GM18907 (cell line): ENCODE measurements at regions not wholly inside any gene's neighbourhood (a gene's known extent, or its start where the extent isn't known, plus 50 kb on each side); places are given as distances from the start of the nearest gene placed in this dataset.
"Not testable (repeated sequence)": the region's sequence is repeated elsewhere in the genome, so short reads cannot be mapped to it uniquely, and the experiment has no call there.

Experiments used
- ATAC-seq: cut with Tn5 transposase; IDR thresholded peaks from one replicate; pipeline ENCODE4 v1.9.1; 2021; ENCODE audit warnings: mild to moderate bottlenecking, moderate library complexity; ENCODE audit not compliant: unreplicated experiment

- no peak for ATAC-seq
Measured at GRCh38 chr1:181192316-181192715, 103.8 kb downstream of the IER5 start.

- no peak for ATAC-seq
Measured at GRCh38 chr1:181202986-181203555, 114.6 kb downstream of the IER5 start.

DNA sequence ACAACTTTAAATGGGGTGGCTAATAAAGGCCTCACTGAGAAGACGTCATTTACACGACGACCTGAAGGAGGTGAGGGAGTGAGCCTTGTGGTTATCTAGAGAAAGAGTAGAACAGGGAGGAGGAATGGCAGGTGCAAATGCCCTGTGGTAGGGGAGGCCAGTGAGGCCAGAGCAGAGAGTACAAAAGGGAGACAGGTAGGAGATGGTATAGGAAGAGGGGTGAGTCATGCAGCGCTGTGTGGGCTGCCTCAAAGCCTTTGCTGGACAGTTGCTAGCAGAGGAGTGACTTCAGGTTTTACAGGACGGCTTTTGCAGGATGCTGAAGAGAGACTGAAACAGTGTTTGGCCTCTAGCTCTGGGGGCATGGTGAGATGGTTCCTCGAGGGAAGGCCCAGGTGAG, 116.0 kb downstream of the IER5 start:
- no peak for ATAC-seq

GRCh38 chr1:181205901-181206300, 117.4 kb downstream of the IER5 start:
- no peak for ATAC-seq

DNA sequence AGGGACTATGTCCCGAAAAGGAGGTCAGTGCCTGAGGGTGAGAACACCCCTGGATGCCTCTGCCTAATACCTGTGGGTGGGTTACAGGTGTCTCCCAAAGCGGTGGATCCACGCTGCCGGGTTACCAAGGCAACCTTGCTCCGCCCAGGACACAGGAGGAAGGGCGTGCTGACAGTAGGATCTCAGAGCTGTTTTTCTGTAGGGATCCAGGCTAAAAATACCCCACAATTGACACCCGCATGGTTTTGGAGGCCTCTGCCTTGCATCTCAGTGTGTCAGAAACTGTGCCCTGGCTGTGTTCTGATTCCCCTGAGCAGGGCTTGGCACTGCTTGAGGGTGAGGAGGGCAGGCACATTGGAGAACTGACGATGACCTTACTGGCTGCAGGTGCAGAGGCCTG, 118.0 kb downstream of the IER5 start:
- ATAC-seq, result no peak

GRCh38 chr1:181206979-181207790, 118.7 kb downstream of the IER5 start:
- ATAC-seq, result no peak

DNA sequence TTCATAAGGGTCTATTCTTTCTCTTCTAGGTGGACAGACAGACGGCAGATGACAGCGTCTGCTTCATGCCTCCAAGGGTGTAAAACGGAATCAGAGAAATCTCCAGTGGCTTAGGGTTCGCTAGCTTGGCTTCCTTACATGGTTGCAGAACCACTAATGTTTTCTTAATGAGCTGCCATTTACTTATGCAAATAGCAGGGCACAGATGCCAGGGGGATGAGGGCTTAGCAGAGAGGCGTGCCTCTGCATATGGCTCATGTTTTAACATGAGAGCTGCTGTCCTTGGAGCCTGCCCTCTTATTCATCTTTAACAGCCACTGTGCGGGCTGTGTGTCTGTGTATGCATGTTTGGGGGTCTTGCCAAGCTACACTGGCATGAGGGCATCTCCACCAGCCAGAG, 119.6 kb downstream of the IER5 start:
- no peak for ATAC-seq

DNA sequence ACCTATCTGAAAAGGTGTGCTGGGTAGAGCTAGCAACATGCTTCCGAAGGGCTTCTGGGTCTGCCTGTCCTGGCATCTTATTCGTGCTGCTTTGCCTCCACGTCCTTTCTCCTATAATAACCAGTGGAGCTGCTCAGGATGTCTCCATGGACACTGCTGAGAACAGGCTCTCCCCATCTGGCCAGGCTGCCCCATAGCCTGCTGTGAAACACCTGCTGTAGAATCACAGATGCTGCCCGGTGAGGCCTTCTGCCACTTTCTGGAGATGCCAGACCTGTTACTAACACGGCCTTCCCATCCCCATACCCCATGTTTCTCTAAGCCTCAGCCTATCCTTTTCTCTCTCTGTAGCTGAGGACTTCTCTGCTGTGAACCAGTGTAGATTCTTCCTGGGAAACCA, 120.5 kb downstream of the IER5 start:
- ATAC-seq, result no peak

- ATAC-seq, result no peak
Measured at GRCh38 chr1:181213056-181213455, 124.6 kb downstream of the IER5 start.

GRCh38 chr1:181216591-181216994, 128.1 kb downstream of the IER5 start:
- ATAC-seq, result no peak

DNA sequence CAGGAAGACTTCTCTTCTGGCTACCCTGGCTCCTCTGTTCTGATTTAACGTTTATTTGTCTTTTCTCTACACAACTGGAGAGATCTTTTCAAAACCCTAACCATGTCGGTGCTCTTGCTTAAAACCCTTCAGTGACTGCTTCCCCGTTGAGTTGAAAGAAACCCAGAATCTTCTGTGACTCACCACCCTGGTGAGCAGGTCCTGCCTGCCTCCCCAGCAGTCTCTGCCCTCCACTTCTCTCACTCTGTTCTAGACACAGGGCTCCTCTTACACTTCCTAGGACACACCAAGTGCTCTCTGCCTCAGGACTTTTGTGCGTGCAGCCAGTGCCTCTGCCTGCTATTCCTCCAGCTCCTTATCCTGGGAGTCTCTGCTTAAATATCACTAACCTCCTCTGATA, 131.4 kb downstream of the IER5 start:
- no peak for ATAC-seq

- ATAC-seq, result no peak
Measured at GRCh38 chr1:181221078-181221477, 132.6 kb downstream of the IER5 start.

- ATAC-seq, result no peak
Measured at GRCh38 chr1:181222972-181223505, 134.5 kb downstream of the IER5 start.

DNA sequence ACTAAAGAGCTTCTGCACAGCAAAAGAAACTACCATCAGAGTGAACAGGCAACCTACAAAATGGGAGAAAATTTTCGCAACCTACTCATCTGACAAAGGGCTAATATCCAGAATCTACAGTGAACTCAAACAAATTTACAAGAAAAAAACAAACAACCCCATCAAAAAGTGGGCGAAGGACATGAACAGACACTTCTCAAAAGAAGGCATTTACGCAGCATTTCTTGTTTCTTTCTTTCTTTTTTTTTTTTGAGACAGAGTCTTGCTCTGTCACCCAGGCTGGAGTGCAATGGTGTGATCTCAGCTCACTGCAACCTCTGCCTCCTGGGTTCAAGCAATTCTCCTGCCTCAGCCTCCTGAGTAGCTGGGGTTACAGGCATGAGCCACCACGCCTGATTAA, 138.2 kb downstream of the IER5 start:
- not testable (repeated sequence) for ATAC-seq

DNA sequence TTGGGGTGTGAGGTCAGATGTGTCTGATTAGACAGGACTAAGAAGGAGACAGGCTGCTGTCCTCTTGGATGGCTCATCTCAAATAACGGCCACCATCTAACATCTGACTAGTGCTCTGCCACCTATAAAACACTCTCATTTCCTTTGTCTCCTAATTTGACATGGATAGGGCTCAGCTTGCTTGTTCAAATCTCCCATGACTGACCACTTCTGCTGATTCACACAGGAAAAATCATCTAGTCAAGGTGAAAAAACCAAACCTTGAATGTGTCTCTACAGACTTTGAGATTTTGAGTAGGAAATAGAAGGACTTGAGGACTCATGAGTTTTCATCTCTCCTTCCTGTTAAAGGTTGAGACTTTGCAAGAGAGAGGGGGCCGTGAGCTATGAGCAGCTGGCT, 150.6 kb downstream of the IER5 start:
- ATAC-seq, result no peak

DNA sequence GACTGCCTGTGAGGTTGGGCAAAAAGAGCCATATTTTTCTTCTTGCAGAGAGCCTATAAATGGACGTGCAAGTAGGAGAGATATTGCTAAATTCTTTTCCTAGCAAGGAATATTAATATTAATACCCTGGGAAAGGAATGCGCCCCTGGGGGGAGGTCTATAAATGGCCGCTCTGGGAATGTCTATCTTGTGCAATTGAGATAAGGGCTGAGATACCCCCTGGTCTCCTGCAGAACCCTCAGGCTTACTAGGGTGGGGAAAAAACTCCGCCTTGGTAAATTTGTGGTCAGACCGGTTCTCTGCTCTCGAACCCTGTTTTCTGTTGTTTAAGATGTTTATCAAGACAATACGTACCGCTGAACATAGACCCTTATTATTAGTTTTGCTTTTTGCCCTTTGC, 157.8 kb downstream of the IER5 start:
- ATAC-seq, result not testable (repeated sequence)

DNA sequence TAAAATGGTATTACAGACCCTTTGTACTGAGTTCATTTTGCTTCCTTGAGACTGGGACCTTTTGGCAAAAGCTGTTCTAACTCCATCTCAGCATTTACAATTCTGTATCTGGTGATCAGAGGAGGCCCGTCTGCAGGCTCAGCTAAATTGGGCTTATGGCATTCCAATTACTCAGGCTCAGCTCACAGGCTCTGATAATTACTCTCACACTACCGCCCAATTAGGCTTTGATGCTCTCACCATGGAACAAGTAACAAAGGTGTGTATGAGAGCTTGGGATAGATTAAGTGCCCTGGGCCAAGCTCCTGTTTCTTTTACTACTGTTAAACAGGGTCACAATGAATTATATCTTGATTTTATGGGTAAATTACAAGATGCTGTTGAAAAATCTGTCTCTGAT, 159.9 kb downstream of the IER5 start:
- ATAC-seq, result not testable (repeated sequence)

DNA sequence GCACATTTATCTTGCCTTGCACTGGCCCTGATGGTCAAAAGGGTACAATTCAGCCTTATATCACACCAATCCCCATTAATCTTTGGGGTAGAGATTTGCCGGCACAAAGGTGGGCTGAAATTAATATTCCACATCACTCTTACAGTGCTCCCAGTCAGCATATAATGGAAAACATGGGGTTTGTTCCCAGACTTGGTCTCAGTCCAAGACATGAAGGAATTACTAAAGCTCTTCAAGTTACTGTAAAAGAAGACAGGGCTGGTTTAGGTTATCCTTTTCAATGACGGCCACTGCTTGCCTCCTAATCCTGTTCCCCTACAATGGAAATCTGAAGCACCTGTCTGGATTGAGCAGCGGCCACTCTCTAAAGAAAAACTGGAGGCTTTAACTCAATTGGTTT, 160.7 kb downstream of the IER5 start:
- ATAC-seq, result no peak

GRCh38 chr1:181250038-181250437, 161.5 kb downstream of the IER5 start:
- ATAC-seq, result no peak

DNA sequence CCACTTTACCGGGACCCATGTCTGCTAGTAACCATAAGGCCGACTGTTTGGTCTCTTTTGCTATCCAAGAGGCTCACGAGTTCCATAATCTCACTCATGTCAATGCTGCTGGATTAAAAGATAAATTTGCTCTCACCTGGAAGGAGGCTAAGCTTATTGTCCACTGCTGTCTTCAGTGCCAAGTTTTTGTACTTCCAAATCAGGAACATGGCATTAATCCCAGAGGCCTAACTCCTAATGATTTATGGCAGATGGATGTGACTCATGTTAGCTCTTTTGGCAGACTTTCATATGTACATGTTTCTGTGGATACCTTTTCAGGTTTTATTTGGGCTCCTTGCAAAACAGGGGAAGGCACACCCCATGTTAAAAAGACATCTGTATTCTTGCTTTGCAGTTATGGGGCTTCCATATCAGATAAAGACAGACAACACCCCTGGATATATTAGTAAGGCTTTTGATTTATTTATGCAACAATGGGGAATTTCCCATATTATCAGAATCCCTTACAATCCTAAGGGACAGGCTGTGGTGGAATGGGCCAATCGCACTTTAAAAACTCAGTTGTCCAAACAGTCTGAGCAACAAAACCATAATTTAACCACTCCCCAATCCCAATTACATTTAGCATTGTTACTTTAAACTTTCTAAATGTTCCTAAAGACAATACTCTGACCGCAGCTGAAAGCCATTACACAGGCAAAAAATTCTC, 162.7 kb downstream of the IER5 start:
- ATAC-seq, result no peak

DNA sequence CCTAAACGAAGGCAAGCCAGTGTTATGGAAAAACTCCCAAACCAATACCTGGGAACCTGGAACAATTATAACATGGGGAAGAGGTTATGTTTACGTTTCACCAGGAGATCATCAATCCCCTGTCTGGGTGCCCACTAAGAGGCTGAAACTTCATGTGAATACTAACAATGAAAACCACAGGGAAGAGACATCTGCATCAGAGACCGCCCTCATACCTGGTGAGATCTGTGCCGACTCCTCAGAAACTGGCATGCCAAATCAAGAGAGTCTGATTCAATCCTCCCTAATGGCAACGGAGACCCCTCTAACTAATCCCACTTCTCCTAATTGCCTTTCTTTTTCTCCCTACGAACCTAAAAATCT, 163.2 kb downstream of the IER5 start:
- no peak for ATAC-seq

GRCh38 chr1:181253601-181254000, 165.1 kb downstream of the IER5 start:
- ATAC-seq, result not testable (repeated sequence)
